Lung (tissue), 11 donors: ENCODE measurements at regions not wholly inside any gene's neighbourhood (a gene's known extent, or its start where the extent isn't known, plus 50 kb on each side); places are given as distances from the start of the nearest gene placed in this dataset.

Experiments
- ATAC-seq: fragments of 200-7000 bp; cut with Tn5 transposase; one replicate; pipeline ENCODE4 v1.9.1; 2020; ENCODE audit warnings: moderate number of reproducible peaks; ENCODE audit not compliant: insufficient read depth, low FRiP score
- DNase-seq, 3 donors: peaks; one replicate each; pipeline ENCODE4 v3.0.0-alpha.2; 2013 to 2017
- H3K27ac ChIP-seq, 2 donors: one replicate each; pipeline ENCODE4 v1.5.1; 2013; ENCODE audit warnings: mild to moderate bottlenecking in 2 of 2, moderate library complexity in 2 of 2, control low read depth in 1 of 2, inconsistent platforms in 1 of 2, low read depth in 1 of 2, low read length in 1 of 2
- H3K27me3 ChIP-seq, 3 donors: one replicate each; pipeline ENCODE4 v1.5.1; 2013; ENCODE audit warnings: low read length in 2 of 3; ENCODE audit not compliant: control insufficient read depth in 3 of 3, insufficient read depth in 3 of 3
- H3K36me3 ChIP-seq, 4 donors: one replicate each; pipeline ENCODE4 v1.5.1; 2013; ENCODE audit warnings: low read length in 4 of 4, mild to moderate bottlenecking in 1 of 4, moderate library complexity in 1 of 4; ENCODE audit not compliant: control insufficient read depth in 4 of 4, insufficient read depth in 4 of 4
- H3K4me1 ChIP-seq, 5 donors: one replicate each; pipeline ENCODE4 v1.5.1; 2013; ENCODE audit warnings: low read length in 5 of 5, mild to moderate bottlenecking in 2 of 5, moderate library complexity in 1 of 5; ENCODE audit not compliant: control insufficient read depth in 5 of 5, insufficient read depth in 5 of 5
- H3K4me3 ChIP-seq: one replicate; pipeline ENCODE4 v1.5.1; 2013; ENCODE audit warnings: mild to moderate bottlenecking, control low read depth, moderate library complexity
- H3K9ac ChIP-seq, 2 donors: one replicate each; pipeline ENCODE4 v1.5.1; 2013; ENCODE audit warnings: low read length in 2 of 2, control low read depth in 1 of 2; ENCODE audit not compliant: insufficient read depth in 1 of 2
- H3K9me3 ChIP-seq, 4 donors: one replicate each; pipeline ENCODE4 v1.5.1; 2013; ENCODE audit warnings: low read length in 3 of 4, mild to moderate bottlenecking in 1 of 4, moderate library complexity in 1 of 4; ENCODE audit not compliant: control insufficient read depth in 4 of 4, insufficient read depth in 3 of 4
- WGBS, 2 donors: extraction: QIAGEN DNeasy Blood & Tissue Kit; methylation state at CpG; one replicate each; pipeline ENCODE4 v1.1.7; 2013; 5-methylcytosine and 5-hydroxymethylcytosine counted together
- TF ChIP-seq, protein P1 (sequence below): IDR thresholded peaks from 2 replicates; pipeline ENCODE4 v1.5.1; 2012; ENCODE audit warnings: mild to moderate bottlenecking; ENCODE audit errors: control extremely low read depth, extremely low read depth
- donor health status: control.
- donor health status: control.
- donor health status: Bipolar disorder and iron deficiency.
- donor health status: healthy.
- donor health status: DM: yes; HTN: yes; CAD: no.

DNA sequence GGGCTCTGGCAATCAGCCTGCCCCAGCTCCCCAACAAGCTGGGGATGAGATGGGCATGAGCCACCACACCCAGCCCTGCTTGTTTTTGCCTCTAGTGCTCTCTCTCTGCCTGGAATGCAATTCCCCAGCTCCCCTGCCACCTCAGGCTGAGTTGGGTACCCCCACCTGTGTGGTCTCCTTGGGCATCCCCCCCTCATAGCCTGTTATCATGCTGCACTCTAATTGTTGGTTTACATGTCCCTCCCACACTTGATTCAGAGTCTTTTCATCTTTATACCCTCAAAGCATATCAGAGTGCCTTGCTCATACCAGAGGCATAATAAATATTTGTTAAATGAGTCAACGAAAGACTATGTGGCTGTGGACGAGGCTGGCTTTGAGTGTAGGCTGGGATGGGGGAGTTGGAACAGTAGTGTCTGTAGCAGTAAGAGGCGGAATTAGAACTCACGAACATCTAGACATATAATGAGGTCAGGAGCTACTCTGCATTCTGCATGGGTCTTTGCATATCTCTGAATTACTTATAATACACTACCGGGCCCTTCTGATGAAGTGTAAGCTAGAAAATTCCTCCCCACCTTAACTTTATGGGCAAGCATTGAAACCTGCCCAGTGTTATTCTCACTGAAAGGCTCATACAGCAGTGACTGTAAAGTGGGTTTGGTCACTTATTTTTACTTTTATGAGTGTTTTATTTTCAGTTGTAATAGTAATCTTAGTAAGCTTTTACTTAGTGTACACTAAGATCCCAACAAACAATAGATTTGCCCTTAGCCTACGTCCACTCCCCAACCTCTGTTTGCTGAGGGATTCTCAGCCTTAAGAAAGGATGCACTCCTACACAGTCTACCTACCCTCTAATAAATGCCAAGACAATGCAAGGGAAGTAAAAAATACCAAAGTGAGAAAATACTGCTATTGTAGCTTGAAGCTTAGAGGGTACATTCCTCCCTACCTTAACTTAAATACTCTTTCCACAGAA, 58.7 kb downstream of the EDN1 start:
- TF ChIP-seq, protein P1, sequence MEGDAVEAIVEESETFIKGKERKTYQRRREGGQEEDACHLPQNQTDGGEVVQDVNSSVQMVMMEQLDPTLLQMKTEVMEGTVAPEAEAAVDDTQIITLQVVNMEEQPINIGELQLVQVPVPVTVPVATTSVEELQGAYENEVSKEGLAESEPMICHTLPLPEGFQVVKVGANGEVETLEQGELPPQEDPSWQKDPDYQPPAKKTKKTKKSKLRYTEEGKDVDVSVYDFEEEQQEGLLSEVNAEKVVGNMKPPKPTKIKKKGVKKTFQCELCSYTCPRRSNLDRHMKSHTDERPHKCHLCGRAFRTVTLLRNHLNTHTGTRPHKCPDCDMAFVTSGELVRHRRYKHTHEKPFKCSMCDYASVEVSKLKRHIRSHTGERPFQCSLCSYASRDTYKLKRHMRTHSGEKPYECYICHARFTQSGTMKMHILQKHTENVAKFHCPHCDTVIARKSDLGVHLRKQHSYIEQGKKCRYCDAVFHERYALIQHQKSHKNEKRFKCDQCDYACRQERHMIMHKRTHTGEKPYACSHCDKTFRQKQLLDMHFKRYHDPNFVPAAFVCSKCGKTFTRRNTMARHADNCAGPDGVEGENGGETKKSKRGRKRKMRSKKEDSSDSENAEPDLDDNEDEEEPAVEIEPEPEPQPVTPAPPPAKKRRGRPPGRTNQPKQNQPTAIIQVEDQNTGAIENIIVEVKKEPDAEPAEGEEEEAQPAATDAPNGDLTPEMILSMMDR, result no peak
- H3K9ac ChIP-seq, result no peak overlapping the region
- peaks cover 0 to 2% (median 0%) of the 10 kb centered on the region in 5 donors for H3K4me1 ChIP-seq
- peak; percentile 23 to 62 (median 35) for DNase-seq
- no peaks in the 10 kb centered on the region for H3K36me3 ChIP-seq
- H3K9me3 ChIP-seq, result peaks cover 0 to 8% (median 2%) of the 10 kb centered on the region in 4 donors
- H3K27me3 ChIP-seq, result no peaks in the 10 kb centered on the region
- peak; percentile 89 for ATAC-seq
- H3K27ac ChIP-seq, result no peak overlapping the region
- 62 to 84% methylated on average over 6 of the region's 6 CpGs for WGBS, 2 donors
- H3K4me3 ChIP-seq, result no peak overlapping the region

DNA sequence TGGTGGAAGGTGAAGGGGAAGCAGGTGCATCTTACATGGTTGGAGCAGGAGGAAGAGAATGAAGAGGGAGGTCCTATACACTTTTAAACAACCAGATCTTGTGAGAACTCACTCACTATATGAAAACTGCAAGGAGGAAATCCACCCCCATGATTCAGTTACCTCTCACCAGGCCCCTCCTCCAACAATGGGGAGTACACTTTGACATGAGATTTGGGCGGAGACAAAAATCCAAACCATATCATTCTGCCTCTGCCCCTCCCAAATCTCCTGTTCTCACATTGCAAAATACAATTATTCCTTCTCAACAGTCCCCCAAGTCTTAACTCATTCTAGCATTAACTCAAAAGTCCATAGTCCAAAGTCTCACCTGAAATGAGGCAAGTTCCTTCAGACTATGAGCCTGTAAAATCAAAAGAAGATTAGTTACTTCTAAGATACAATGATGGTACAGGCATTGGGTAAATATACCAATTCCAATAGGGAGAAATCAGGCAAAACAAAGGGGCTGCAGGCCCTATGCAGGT, 60.5 kb downstream of the EDN1 start:
- Histone ChIP-seq H3K36me3 (no peaks in the 10 kb centered on the region), H3K4me3 (no peak overlapping the region), H3K9me3 (peaks cover 0 to 8% (median 2%) of the 10 kb centered on the region in 4 donors), H3K27ac (no peak overlapping the region), H3K4me1 (no peaks in the 10 kb centered on the region), H3K27me3 (no peaks in the 10 kb centered on the region), H3K9ac (no peak overlapping the region)
- WGBS, 2 donors, result 95 to 100% methylated on average over 1 of the region's 1 CpG
- ATAC-seq, result no peak
- TF ChIP-seq, protein P1, result no peak
- no peak for DNase-seq

DNA sequence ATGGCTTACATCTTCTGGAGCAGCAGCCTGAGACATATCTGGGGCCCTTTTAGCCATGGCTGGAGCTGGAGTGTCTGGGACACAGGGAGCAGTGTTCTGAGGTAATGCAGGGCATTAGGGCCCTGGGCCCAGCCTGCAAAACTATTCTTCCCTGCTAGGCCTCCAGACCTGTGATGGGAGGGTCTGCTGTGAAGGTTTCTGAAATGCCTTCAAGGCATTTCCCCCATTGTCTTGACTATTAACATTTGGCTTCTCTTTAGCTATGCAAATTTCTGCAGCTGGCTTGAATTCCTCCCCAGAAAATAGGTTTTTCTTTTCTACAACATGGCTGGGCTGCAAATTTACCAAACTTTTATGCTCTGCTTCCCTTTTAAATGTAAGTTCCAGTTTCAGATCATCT, 61.5 kb downstream of the EDN1 start:
- no peak overlapping the region for H3K27ac ChIP-seq
- no peaks in the 10 kb centered on the region for H3K36me3 ChIP-seq
- peaks cover 0 to 8% (median 2%) of the 10 kb centered on the region in 4 donors for H3K9me3 ChIP-seq
- TF ChIP-seq, protein P1, result no peak
- H3K4me3 ChIP-seq, result no peak overlapping the region
- H3K27me3 ChIP-seq, result no peaks in the 10 kb centered on the region
- DNase-seq (no peak), ATAC-seq (no peak)
- H3K9ac ChIP-seq, result no peak overlapping the region
- no peaks in the 10 kb centered on the region for H3K4me1 ChIP-seq
